Muscle of arm (tissue), 1 donor: ENCODE measurements at regions not wholly inside any gene's neighbourhood (a gene's known extent, or its start where the extent isn't known, plus 50 kb on each side); places are given as distances from the start of the nearest gene placed in this dataset.
A peak's percentile ranks its signal among the peaks of the same experiment; 100 is the strongest.
"Not testable (repeated sequence)": the region's sequence is repeated elsewhere in the genome, so short reads cannot be mapped to it uniquely, and the experiment has no call there.

Experiments
- DNase-seq: peaks from one replicate; pipeline ENCODE4 v3.0.0-alpha.2; 2013

GRCh38 chr7:19304086-19304485 lies 158.9 kb upstream of the FERD3L start:
- no peak for DNase-seq

GRCh38 chr7:19302731-19303130 lies 157.5 kb upstream of the FERD3L start:
- no peak for DNase-seq

GRCh38 chr7:19296617-19297016 lies 151.4 kb upstream of the FERD3L start:
- no peak for DNase-seq

- DNase-seq = peak; percentile 35
These were observed 150.2 kb upstream of the FERD3L start for GRCh38 chr7:19295376-19295775.

GRCh38 chr7:19294619-19295018 lies 149.4 kb upstream of the FERD3L start:
- DNase-seq = peak; percentile 43

GRCh38 chr7:19293431-19293830 lies 148.2 kb upstream of the FERD3L start:
- no peak for DNase-seq

GRCh38 chr7:19290968-19291367 lies 145.7 kb upstream of the FERD3L start:
- DNase-seq = no peak

GRCh38 chr7:19290066-19290465 lies 144.8 kb upstream of the FERD3L start:
- DNase-seq = no peak

- no peak for DNase-seq
These were observed 139.5 kb upstream of the FERD3L start for GRCh38 chr7:19284596-19285300.

- DNase-seq = no peak
These were observed 138.9 kb upstream of the FERD3L start for GRCh38 chr7:19284136-19284535.

GRCh38 chr7:19275000-19275399 lies 129.8 kb upstream of the FERD3L start:
- no peak for DNase-seq

- DNase-seq = not testable (repeated sequence)
These were observed 127.1 kb upstream of the FERD3L start for GRCh38 chr7:19272329-19272728.

- no peak for DNase-seq
These were observed 124.1 kb upstream of the FERD3L start for GRCh38 chr7:19269301-19269700.

- DNase-seq = no peak
These were observed 123.5 kb upstream of the FERD3L start for GRCh38 chr7:19268737-19269136.

GRCh38 chr7:19262826-19263225 lies 117.6 kb upstream of the FERD3L start:
- DNase-seq = peak; percentile 10

- DNase-seq = no peak
These were observed 104.1 kb upstream of the FERD3L start for GRCh38 chr7:19249281-19249680.

- DNase-seq = no peak
These were observed 103.5 kb upstream of the FERD3L start for GRCh38 chr7:19248681-19249080.

GRCh38 chr7:19248115-19248514 lies 102.9 kb upstream of the FERD3L start:
- no peak for DNase-seq

- DNase-seq = no peak
These were observed 101.8 kb upstream of the FERD3L start for GRCh38 chr7:19247017-19247416.

GRCh38 chr7:19242246-19242645 lies 97.0 kb upstream of the FERD3L start:
- no peak for DNase-seq

- DNase-seq = no peak
These were observed 94.7 kb upstream of the FERD3L start for GRCh38 chr7:19239951-19240350.

- DNase-seq = no peak
These were observed 90.5 kb upstream of the FERD3L start for GRCh38 chr7:19235680-19236079.

GRCh38 chr7:19224951-19225350 lies 79.7 kb upstream of the FERD3L start:
- DNase-seq = no peak

GRCh38 chr7:19215412-19215811 lies 70.2 kb upstream of the FERD3L start:
- DNase-seq = peak; percentile 72
